GM21737 (cell line): ENCODE measurements at regions not wholly inside any gene's neighbourhood (a gene's known extent, or its start where the extent isn't known, plus 50 kb on each side); places are given as distances from the start of the nearest gene placed in this dataset.
A peak's percentile ranks its signal among the peaks of the same experiment; 100 is the strongest.

ENCODE experiments used
- ATAC-seq: cut with Tn5 transposase; IDR thresholded peaks from one replicate; pipeline ENCODE4 v1.9.1; 2021; ENCODE audit warnings: mild to moderate bottlenecking, moderate library complexity; ENCODE audit not compliant: unreplicated experiment

GRCh38 chr12:22982635-22983034 is 357.7 kb downstream of the ETNK1 start:
- ATAC-seq, result no peak

- no peak for ATAC-seq
Measured at GRCh38 chr12:22986997-22987396, 362.0 kb downstream of the ETNK1 start.

GRCh38 chr12:22990501-22990900 is 365.5 kb downstream of the ETNK1 start:
- no peak for ATAC-seq

GRCh38 chr12:22991250-22991844 is 366.4 kb downstream of the ETNK1 start:
- ATAC-seq, result no peak

GRCh38 chr12:22993609-22994315 is 368.8 kb downstream of the ETNK1 start:
- ATAC-seq, result no peak

GRCh38 chr12:22994316-22994675 is 369.3 kb downstream of the ETNK1 start:
- ATAC-seq, result no peak

GRCh38 chr12:23001487-23001886 is 376.5 kb downstream of the ETNK1 start:
- ATAC-seq, result no peak

- ATAC-seq, result no peak
Measured at GRCh38 chr12:23002381-23002780, 377.4 kb downstream of the ETNK1 start.

GRCh38 chr12:23004473-23005020 is 379.6 kb downstream of the ETNK1 start:
- ATAC-seq, result no peak

GRCh38 chr12:23005387-23005786 is 380.4 kb downstream of the ETNK1 start:
- ATAC-seq, result no peak

GRCh38 chr12:23006413-23006812 is 381.4 kb downstream of the ETNK1 start:
- ATAC-seq, result no peak

GRCh38 chr12:23008623-23009022 is 383.7 kb downstream of the ETNK1 start:
- no peak for ATAC-seq

- no peak for ATAC-seq
Measured at GRCh38 chr12:23014749-23015148, 389.8 kb downstream of the ETNK1 start.

GRCh38 chr12:23025372-23026016 is 400.5 kb downstream of the ETNK1 start:
- no peak for ATAC-seq

GRCh38 chr12:23028158-23028802 is 403.3 kb downstream of the ETNK1 start:
- ATAC-seq, result no peak

- ATAC-seq, result no peak
Measured at GRCh38 chr12:23029185-23029584, 404.2 kb downstream of the ETNK1 start.

GRCh38 chr12:23039834-23040233 is 414.9 kb downstream of the ETNK1 start:
- ATAC-seq, result no peak

GRCh38 chr12:23041774-23042173 is 416.8 kb downstream of the ETNK1 start:
- no peak for ATAC-seq

- ATAC-seq, result no peak
Measured at GRCh38 chr12:23043646-23044045, 418.7 kb downstream of the ETNK1 start.

- peak; percentile 72 for ATAC-seq
Measured at GRCh38 chr12:23049180-23049579, 424.2 kb downstream of the ETNK1 start.

- ATAC-seq, result no peak
Measured at GRCh38 chr12:23055004-23055403, 430.0 kb downstream of the ETNK1 start.

- no peak for ATAC-seq
Measured at GRCh38 chr12:23057571-23057970, 432.6 kb downstream of the ETNK1 start.
